HG03457 (cell line): ENCODE measurements at regions not wholly inside any gene's neighbourhood (a gene's known extent, or its start where the extent isn't known, plus 50 kb on each side); places are given as distances from the start of the nearest gene placed in this dataset.

ENCODE experiments used
- ATAC-seq: cut with Tn5 transposase; IDR thresholded peaks from one replicate; pipeline ENCODE4 v1.9.1; 2021; ENCODE audit warnings: moderate number of reproducible peaks; ENCODE audit not compliant: unreplicated experiment

- ATAC-seq = no peak
Observed at GRCh38 chr11:31865606-31866300, 54.6 kb upstream of the PAX6 start.

GRCh38 chr11:31863170-31863832 is 52.2 kb upstream of the PAX6 start:
- ATAC-seq = no peak

- no peak for ATAC-seq
Observed at GRCh38 chr11:31861011-31861410, 49.9 kb upstream of the PAX6 start.
